ENCODE measurements at regions not wholly inside any gene's neighbourhood (a gene's known extent, or its start where the extent isn't known, plus 50 kb on each side); places are given as distances from the start of the nearest gene placed in this dataset.
"Not testable (repeated sequence)": the region's sequence is repeated elsewhere in the genome, so short reads cannot be mapped to it uniquely, and the experiment has no call there.

DNA sequence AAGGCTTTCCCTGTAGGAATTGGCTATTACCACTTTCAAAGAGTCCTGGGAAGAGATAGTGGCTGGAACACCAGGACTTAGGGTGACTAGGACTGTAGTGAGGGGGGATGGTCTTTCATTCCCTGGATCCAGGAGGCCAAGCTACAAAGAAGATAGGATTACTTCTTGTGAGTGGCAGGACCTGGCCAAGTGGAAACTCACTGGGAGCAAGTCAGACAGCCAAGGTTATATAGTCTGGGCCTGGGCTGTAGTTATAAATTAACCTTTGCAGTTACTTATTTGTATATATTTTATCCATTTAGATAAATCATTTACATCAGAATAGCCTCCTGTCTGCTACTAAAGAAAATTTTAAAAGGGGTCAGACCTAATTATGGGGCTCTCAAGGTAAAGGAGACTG is 124.3 kb downstream of the TLR4 start:
- no peak for DNase-seq
- H3K9me3 ChIP-seq, result no peaks in the 10 kb centered on the region
- H3K4me3 ChIP-seq, result no peak overlapping the region
- H3K36me3 ChIP-seq, result no peaks in the 10 kb centered on the region
- no peaks in the 10 kb centered on the region for H3K27me3 ChIP-seq

DNA sequence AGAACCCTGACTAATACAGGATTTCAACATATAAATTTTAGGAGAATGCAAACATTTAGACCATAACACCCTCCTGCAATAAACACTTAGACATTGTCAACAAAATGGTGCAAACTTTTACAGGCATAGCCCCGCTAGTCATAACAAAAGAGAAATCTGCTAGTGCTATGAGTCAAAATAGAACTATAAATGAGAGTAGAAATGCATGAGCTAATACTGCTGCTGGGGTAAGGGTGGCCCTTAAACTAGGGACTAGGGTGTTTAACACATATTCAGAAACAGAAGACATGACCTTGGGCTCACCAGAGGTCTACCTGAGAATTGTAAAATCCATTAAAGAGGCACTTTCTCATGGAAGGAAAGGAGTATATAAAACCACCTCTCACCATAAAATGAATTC is 131.6 kb downstream of the TLR4 start:
- H3K27me3 ChIP-seq, result no peaks in the 10 kb centered on the region
- no peak overlapping the region for H3K4me3 ChIP-seq
- H3K9me3 ChIP-seq, result no peaks in the 10 kb centered on the region
- H3K36me3 ChIP-seq, result no peaks in the 10 kb centered on the region
- no peak for DNase-seq

DNA sequence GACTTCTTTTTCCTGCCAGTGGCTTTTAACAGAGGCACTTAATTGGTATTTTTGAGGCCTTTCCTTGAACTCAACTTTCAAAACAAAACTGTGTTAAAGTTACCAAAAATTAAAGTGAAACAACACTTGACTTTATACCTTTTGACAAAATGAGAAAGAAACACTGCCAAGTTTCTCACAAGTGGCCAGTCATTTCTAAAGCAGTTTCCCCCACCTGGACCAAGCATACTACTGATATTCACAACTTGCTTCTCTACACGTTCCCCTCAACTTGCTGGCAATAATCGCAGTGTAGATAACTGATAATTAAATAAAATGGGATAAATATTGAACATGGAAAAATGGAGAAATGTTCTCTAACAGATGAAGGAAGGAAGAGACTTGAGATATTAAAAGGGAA is 135.7 kb downstream of the TLR4 start:
- no peak overlapping the region for H3K4me3 ChIP-seq
- no peaks in the 10 kb centered on the region for H3K36me3 ChIP-seq
- no peaks in the 10 kb centered on the region for H3K9me3 ChIP-seq
- DNase-seq, result no peak
- no peaks in the 10 kb centered on the region for H3K27me3 ChIP-seq

GRCh38 chr9:117851836-117852461 is 147.7 kb downstream of the TLR4 start:
- H3K9me3 ChIP-seq, H3K36me3 ChIP-seq, H3K4me3 ChIP-seq, H3K27me3 ChIP-seq, DNase-seq: not testable (repeated sequence)

DNA sequence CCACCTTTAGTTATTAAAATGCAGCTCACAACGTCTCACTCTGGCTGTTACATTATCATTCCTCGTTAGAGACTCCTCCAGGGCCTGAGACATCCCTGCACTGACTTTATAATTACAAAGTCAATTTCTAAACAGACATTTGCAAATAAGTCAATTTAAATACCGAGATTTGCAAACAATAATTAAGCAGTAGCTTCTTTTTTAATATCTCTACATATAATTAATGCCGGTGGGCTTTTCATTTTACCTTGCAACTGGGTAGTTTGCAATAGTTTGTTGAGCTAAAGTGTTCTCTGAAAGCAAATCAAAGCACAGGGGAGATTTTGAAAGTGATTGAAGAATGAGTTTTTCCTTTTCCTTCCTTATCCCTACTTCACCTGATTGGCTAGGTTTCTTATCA is 154.4 kb downstream of the TLR4 start:
- no peaks in the 10 kb centered on the region for H3K27me3 ChIP-seq
- no peak overlapping the region for H3K4me3 ChIP-seq
- no peak for DNase-seq
- no peaks in the 10 kb centered on the region for H3K36me3 ChIP-seq
- no peaks in the 10 kb centered on the region for H3K9me3 ChIP-seq

GRCh38 chr9:117860849-117861248 is 156.6 kb downstream of the TLR4 start:
- H3K4me3 ChIP-seq, result no peak overlapping the region
- no peaks in the 10 kb centered on the region for H3K36me3 ChIP-seq
- no peaks in the 10 kb centered on the region for H3K27me3 ChIP-seq
- DNase-seq, result no peak
- no peaks in the 10 kb centered on the region for H3K9me3 ChIP-seq

GRCh38 chr9:117864385-117865057 is 160.3 kb downstream of the TLR4 start:
- no peak for DNase-seq

DNA sequence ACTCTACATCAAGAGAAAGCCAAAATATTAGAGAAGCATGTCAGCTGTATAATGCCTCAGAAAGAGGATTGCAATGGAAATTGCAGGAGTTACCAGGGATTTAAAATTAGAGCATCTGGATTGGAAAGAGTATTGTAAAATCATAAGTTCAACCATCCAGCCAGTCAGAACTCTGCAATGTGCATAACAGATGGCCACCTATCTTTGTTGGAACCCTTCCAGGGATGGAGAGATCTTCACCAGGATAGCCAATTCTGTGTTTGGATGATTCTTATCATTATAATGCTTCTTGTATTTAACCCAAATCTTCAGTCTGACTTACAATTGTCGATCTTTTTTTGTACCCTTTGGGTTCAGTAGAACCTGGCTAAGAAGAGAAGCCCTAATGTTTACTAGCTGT is 164.4 kb downstream of the TLR4 start:
- DNase-seq, result no peak
- no peaks in the 10 kb centered on the region for H3K9me3 ChIP-seq
- no peaks in the 10 kb centered on the region for H3K27me3 ChIP-seq
- H3K4me3 ChIP-seq, result no peak overlapping the region
- H3K36me3 ChIP-seq, result no peaks in the 10 kb centered on the region

More at GRCh38 chr9:117864385-117865057, 160.3 kb downstream of the TLR4 start:
- Histone ChIP-seq H3K4me3 (no peak overlapping the region), H3K27me3 (no peaks in the 10 kb centered on the region), H3K36me3 (no peaks in the 10 kb centered on the region), H3K9me3 (no peaks in the 10 kb centered on the region)

DNA sequence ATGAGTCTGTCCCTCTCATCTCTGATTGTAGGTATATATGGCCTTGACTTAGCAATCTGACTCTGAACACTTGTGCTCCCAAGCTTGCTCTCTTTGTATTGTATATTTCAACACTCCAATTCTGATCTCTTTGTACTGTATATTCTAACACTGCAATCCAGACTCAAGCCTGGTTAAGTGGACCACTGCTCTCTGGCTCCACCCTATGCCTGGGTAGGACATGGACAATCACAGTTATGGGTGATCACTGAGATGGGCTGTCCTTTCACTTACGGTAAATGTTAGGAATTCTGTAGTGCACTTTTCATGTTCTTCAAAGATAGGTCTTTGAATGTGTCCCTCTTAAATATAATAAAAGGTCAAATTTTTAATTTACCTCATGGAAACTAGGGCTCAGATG is 165.1 kb downstream of the TLR4 start:
- no peaks in the 10 kb centered on the region for H3K27me3 ChIP-seq
- H3K9me3 ChIP-seq, result no peaks in the 10 kb centered on the region
- no peak for DNase-seq
- no peaks in the 10 kb centered on the region for H3K36me3 ChIP-seq
- H3K4me3 ChIP-seq, result no peak overlapping the region

DNA sequence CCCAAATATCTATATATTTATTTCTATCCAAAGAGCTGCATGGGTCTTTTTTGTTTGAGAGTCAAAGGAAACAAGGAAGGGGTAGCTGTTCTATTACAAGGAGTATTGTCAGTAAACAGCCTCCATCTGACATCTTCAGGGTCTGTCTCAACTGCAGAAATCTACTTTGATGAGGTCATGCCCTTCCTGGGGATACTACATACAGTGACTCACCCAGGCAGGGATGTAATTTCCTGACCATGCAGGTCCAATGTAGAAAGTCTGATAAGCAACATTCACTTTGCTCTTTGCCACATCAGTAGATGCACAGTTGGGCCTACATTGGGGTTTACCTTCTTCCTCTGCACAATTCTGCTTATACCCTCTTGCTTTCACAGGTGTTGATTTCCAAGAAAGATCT is 165.5 kb downstream of the TLR4 start:
- Histone ChIP-seq H3K9me3 (no peaks in the 10 kb centered on the region), H3K27me3 (no peaks in the 10 kb centered on the region), H3K4me3 (no peak overlapping the region), H3K36me3 (no peaks in the 10 kb centered on the region)
- DNase-seq, result no peak

GRCh38 chr9:117873664-117874063 is 169.5 kb downstream of the TLR4 start:
- Histone ChIP-seq H3K36me3 (no peaks in the 10 kb centered on the region), H3K9me3 (no peaks in the 10 kb centered on the region), H3K4me3 (no peak overlapping the region), H3K27me3 (no peaks in the 10 kb centered on the region)
- DNase-seq, result no peak

DNA sequence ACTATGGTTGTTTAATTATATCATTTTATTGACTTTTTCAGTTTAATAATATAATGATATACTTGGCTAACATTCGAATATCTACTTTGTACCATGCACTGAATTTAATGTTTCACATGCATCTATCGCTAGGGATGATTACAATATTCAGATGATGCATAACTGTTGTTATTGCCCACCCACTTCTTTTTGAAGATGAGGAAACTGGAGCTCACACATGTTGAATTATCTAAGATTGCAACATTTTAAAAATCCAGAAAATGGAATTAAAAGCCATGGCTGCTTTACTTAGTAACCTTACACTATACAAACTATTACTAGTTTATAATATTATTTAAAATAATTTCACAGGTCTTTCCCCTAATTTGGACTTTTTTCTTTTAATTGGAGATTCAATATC is 171.7 kb downstream of the TLR4 start:
- no peak for DNase-seq

DNA sequence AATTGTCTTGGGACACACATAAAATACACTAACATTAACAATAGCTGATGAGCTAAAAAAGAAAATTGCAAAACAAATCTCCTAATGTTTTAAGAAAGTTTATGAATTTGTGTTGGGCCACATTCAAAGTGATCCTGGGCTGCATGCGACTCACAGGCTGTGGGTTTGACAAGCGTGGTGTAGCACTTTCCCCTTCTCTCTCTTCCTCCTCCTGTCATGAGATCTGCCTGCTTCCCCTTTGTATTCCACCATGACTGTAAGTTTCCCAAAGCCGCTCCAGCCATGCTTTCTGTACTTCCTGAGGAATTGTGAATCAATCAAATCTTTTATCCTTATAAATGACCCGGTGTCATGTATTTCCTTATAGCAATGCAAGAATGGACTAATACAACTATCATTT is 178.0 kb downstream of the TLR4 start:
- H3K27me3 ChIP-seq, result no peaks in the 10 kb centered on the region
- DNase-seq, result no peak
- no peaks in the 10 kb centered on the region for H3K36me3 ChIP-seq
- H3K9me3 ChIP-seq, result no peaks in the 10 kb centered on the region; the same call in 1 of the 2 replicates
- H3K4me3 ChIP-seq, result no peak overlapping the region

More for the DNA sequence above, 171.7 kb downstream of the TLR4 start:
- Histone ChIP-seq H3K4me3 (no peak overlapping the region), H3K36me3 (no peaks in the 10 kb centered on the region), H3K9me3 (no peaks in the 10 kb centered on the region; the same call in 1 of the 2 replicates), H3K27me3 (no peaks in the 10 kb centered on the region)

DNA sequence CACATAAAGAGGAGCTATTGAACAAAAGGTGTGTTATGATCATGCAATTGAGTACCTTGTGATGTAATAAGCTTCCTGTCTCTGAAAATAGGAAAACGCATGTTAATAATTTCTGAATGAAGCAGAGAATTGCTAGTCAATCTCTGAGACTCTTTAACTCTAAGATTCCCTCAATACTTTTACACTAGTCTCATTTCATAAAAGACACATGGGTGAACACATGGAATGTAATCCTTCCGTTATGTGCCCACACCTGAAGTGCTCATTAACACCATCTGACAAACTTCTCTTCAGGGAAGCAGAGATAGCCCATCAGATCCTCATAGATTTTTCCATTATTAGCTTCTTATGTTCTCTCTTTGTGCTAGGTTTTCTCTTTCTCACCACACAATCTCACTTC is 182.4 kb downstream of the TLR4 start:
- DNase-seq, result no peak
- no peak overlapping the region for H3K4me3 ChIP-seq
- H3K27me3 ChIP-seq, result no peaks in the 10 kb centered on the region
- no peaks in the 10 kb centered on the region for H3K36me3 ChIP-seq
- H3K9me3 ChIP-seq, result no peaks in the 10 kb centered on the region

DNA sequence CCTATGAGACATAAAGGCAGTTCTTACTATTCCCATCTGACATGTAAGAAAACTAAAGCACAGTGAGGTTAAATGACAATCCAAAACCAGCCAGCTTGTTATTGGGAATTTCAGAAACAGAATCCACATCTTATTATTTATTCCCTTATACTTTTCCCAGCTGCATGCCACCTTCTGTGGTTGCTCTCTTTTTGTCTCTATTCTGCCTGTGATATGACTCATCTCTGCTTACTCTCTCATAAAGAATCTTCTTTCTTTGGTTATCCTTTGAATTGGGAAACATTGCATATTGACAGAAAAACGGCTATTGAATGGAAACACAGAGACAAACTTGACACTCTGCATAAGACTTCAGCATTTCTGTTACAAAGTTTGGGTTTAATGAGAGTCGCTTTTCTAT is 183.2 kb downstream of the TLR4 start:
- H3K36me3 ChIP-seq, result no peaks in the 10 kb centered on the region
- no peaks in the 10 kb centered on the region for H3K9me3 ChIP-seq
- no peak overlapping the region for H3K4me3 ChIP-seq
- DNase-seq, result no peak
- H3K27me3 ChIP-seq, result no peaks in the 10 kb centered on the region

GRCh38 chr9:117887941-117888340 is 183.7 kb downstream of the TLR4 start:
- no peaks in the 10 kb centered on the region for H3K36me3 ChIP-seq
- H3K4me3 ChIP-seq, result no peak overlapping the region
- DNase-seq, result no peak
- no peaks in the 10 kb centered on the region for H3K27me3 ChIP-seq
- H3K9me3 ChIP-seq, result no peaks in the 10 kb centered on the region

- Histone ChIP-seq H3K36me3 (no peaks in the 10 kb centered on the region), H3K9me3 (no peaks in the 10 kb centered on the region), H3K27me3 (no peaks in the 10 kb centered on the region), H3K4me3 (no peak overlapping the region)
- no peak for DNase-seq
These were observed 199.2 kb downstream of the TLR4 start for GRCh38 chr9:117903453-117903852.

GRCh38 chr9:117906763-117907162 is 202.6 kb downstream of the TLR4 start:
- no peaks in the 10 kb centered on the region for H3K36me3 ChIP-seq
- peaks cover 4% of the 10 kb centered on the region; the same call in 1 of the 2 replicates for H3K9me3 ChIP-seq
- H3K4me3 ChIP-seq, result no peak overlapping the region
- no peak for DNase-seq
- no peaks in the 10 kb centered on the region for H3K27me3 ChIP-seq
